GM21423 (cell line): ENCODE measurements at regions not wholly inside any gene's neighbourhood (a gene's known extent, or its start where the extent isn't known, plus 50 kb on each side); places are given as distances from the start of the nearest gene placed in this dataset.
A peak's percentile ranks its signal among the peaks of the same experiment; 100 is the strongest.
"Not testable (repeated sequence)": the region's sequence is repeated elsewhere in the genome, so short reads cannot be mapped to it uniquely, and the experiment has no call there.

ENCODE experiments used
- ATAC-seq: cut with Tn5 transposase; IDR thresholded peaks from one replicate; pipeline ENCODE4 v1.9.1; 2021; ENCODE audit warnings: mild to moderate bottlenecking, moderate library complexity; ENCODE audit not compliant: unreplicated experiment

- ATAC-seq, result not testable (repeated sequence)
Measured at GRCh38 chr1:120465900-120466299, 51.1 kb downstream of the NBPF8 start.

DNA sequence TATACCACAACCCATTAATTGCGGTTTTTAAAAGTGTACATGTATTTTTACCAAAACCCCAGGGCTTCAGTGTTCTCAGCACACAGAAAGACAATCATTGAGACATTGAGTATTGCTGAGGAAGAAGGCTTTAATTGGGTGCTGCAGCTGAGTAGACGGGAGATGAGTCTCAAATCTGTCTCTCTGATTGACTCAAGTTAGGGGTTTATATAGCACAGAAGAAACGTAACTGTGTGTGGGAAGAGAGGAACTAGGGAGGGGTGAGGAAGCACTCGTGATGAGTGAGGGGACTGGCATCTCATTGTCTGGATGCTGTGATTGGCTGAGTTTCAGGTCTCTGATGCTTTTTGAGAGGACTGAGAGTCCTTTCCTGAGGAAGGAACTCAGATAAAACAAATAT is 62.8 kb downstream of the NBPF8 start:
- not testable (repeated sequence) for ATAC-seq

GRCh38 chr1:120478400-120478799 is 63.6 kb downstream of the NBPF8 start:
- ATAC-seq, result not testable (repeated sequence)

DNA sequence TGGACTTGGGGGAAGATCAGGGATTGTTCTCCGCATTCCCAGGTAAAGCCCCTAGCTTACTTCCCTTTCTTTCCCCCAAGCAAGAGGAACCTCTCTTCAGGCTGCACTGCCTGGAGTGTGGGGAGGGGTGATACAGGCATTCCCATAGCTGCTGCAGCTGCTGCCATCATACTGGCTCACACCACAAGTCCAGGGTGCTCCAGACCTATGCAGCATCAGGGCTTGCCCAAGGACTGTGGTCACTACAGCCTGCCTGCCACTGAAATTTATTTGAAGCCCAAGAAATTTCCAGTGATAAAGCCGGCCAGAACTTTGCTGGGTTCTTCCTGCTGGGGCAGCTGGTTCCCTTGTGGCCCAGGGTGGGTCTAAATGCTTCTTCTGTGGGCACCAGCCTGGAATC is 72.7 kb downstream of the NBPF8 start:
- not testable (repeated sequence) for ATAC-seq

DNA sequence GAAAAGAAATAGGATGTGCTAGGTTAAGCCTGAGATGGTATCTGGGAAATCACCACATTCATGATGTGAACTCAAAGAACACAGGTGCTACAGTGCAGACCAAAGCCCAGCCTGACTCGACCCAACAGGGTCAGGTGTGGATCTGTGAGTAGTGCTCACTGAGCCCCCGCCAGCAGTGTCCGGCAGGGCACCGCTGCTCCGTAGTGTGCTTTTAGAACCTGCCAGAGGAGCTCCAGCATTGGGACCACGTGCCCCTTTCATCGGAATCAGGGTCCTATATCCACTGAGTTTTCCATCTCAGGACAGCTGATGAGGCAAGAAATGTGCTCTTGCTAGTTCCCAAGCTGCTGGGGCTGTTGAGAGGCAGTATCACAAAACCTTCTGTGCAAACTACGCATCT is 74.4 kb downstream of the NBPF8 start:
- ATAC-seq, result not testable (repeated sequence)

DNA sequence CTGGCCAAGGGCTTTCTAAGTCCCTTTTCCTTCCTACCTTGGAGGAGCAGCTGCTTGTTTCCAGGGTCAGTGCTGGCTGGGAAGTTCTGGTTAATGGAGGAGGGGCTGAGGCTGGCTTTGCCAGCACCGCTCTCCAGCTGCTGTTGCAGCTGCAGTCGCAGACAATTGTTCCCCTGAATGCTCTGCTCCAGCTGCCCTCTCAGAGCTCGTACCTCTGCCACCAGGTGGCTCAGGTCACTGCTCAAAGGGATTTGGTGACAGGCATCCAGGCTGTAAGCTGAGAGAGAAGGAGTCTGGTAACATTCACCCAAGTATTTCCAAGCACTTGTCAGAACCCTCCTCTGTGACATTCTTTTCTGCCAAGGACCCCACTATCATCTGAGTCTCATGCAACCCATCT is 82.3 kb downstream of the NBPF8 start:
- not testable (repeated sequence) for ATAC-seq

GRCh38 chr1:120503284-120503683 is 88.4 kb downstream of the NBPF8 start:
- ATAC-seq, result not testable (repeated sequence)

GRCh38 chr1:120506352-120506751 is 91.5 kb downstream of the NBPF8 start:
- ATAC-seq, result not testable (repeated sequence)

- ATAC-seq, result not testable (repeated sequence)
Measured at GRCh38 chr1:120508351-120508750, 93.5 kb downstream of the NBPF8 start.

DNA sequence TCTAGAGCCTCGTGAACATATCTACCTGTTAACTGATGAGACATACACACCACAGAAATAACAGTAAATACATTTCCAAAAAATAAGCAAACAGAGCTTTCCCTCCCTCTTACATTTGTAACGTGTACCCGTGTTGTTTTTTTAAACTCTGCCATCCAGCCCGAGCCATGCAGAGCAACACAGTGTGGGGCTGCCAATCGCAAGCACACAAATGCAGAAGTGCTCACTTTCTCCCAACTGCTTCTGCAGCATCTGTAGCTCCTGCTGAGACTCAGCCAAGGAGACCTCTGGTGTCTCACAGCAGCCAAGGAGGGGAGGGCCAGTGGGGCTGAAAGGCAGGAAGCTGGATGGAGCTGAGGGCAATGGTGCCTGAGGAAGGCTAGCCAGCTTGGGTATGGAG is 94.4 kb downstream of the NBPF8 start:
- ATAC-seq, result not testable (repeated sequence)

DNA sequence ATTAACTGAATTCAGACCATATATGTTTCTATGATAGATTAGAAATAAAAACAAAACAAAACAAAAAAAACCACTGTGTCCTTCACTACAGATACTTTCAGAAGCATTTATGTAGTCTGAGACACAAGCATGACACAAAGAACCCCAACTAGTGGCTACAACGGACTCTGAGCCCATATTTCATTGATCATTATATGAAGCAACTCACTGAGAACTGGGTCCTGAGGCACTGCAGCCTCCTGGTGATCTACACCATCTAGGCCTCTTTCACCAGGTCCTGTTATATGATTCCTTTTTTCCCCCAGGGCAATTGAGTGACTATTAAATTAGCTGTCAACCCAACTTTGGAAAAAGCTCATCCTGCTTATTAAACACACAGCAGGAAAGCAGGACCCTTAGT is 98.3 kb downstream of the NBPF8 start:
- not testable (repeated sequence) for ATAC-seq

DNA sequence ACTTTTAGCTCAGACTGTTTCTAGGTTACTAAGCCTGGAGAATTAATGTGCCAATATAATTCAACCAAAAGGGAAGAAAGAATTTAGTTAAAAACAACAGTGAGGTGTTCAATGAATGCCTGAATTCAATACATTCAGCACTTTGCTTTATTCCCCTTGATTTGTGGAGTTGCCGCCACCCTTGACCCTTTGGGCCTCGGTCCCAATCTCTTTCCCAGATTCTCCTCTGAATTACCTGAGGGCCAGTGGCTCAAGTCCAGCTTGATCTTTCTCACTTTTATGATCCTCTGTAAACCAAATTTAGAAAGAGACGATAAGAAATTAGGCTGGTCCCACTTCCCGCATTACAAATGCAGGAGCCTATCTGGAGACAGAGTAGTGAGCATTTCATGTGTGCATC is 98.7 kb downstream of the NBPF8 start:
- not testable (repeated sequence) for ATAC-seq

DNA sequence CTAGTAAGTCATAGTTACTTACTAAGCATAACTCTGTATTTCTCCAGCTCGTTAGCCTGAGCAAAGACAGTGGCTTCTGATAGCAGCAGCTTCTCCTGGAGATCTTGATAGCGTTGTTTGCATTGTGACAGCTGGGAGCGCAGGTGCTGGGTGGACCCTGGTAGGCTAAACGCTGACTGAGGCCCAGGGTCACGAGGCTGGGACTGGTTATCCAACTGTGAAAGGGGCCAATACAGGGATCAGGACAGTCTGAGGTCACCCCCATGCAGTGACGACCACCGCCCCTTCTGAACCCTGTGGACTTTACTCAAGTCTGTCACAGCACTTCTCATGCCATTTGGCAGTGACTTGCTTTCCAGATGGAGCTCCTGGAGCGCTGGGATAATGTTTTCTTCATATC is 104.4 kb downstream of the NBPF8 start:
- ATAC-seq, result not testable (repeated sequence)

DNA sequence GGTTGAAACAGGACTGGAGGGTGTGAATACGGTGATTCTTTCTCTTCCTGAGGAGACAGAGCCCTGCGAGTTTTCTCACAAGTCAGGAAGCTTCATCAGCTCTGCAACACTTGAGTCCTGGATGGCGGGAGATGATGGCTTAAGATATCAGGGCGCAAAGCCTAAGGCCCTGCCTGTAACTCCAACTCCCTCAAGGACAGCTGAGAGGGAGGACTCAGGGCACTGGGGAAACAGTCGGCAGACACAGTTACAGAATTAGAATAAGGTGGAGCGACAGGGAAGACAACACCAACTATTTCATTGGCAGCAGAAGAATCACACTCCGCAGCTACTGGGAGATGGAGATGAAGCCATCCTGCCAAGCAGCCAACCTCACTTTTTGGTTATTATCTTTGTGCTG is 109.6 kb downstream of the NBPF8 start:
- not testable (repeated sequence) for ATAC-seq

- ATAC-seq, result not testable (repeated sequence)
Measured at GRCh38 chr1:120525386-120525785, 110.6 kb downstream of the NBPF8 start.

- not testable (repeated sequence) for ATAC-seq
Measured at GRCh38 chr1:120529475-120530089, 114.7 kb downstream of the NBPF8 start.

DNA sequence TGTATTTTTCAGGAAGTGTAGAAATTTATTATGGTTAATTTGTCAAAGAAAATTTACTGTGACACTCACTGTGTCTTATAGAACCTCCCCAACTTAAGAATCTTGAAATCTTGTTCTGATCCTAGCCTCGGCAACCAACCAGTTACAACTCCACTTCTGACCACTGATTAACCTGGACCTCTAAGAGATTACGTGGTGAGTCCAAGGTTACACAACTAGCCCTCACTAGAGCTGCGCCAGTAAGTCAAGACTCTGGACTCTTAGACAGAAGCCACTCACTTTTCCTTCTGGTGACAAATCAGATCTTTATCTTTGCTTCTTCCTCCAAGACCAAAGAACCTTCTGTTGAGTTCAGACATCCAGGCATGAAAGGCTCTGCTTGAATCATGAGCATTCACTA is 116.6 kb downstream of the NBPF8 start:
- not testable (repeated sequence) for ATAC-seq

GRCh38 chr1:120534361-120535047 is 119.7 kb downstream of the NBPF8 start:
- peak; percentile 63 for ATAC-seq

GRCh38 chr1:120535052-120535451 is 120.2 kb downstream of the NBPF8 start:
- peak; percentile 68 for ATAC-seq

GRCh38 chr1:120541394-120541793 is 126.6 kb downstream of the NBPF8 start:
- not testable (repeated sequence) for ATAC-seq

GRCh38 chr1:120542365-120542764 is 127.5 kb downstream of the NBPF8 start:
- ATAC-seq, result not testable (repeated sequence)

- ATAC-seq, result not testable (repeated sequence)
Measured at GRCh38 chr1:120542940-120543339, 128.1 kb downstream of the NBPF8 start.
